Suppressor macrophage (primary cell): ENCODE measurements at regions not wholly inside any gene's neighbourhood (a gene's known extent, or its start where the extent isn't known, plus 50 kb on each side); places are given as distances from the start of the nearest gene placed in this dataset.
A peak's percentile ranks its signal among the peaks of the same experiment; 100 is the strongest.

Experiments used
- DNase-seq, 4 experiments: peaks; one replicate each; pipeline ENCODE4 v3.0.0-alpha.2; 2020 to 2022

GRCh38 chr1:29470788-29471119 lies 234.4 kb downstream of the PTPRU start:
- DNase-seq, result no peak

- DNase-seq, result no peak
Measured at GRCh38 chr1:29470087-29470787, 233.9 kb downstream of the PTPRU start.

GRCh38 chr1:29469457-29469856 lies 233.1 kb downstream of the PTPRU start:
- no peak for DNase-seq

GRCh38 chr1:29467989-29468900 lies 231.9 kb downstream of the PTPRU start:
- DNase-seq, result no peak

- no peak for DNase-seq
Measured at GRCh38 chr1:29466258-29466657, 229.9 kb downstream of the PTPRU start.

GRCh38 chr1:29465755-29466154 lies 229.4 kb downstream of the PTPRU start:
- DNase-seq, result peak; percentile 5 to 35 (median 10)

- no peak for DNase-seq
Measured at GRCh38 chr1:29462096-29462495, 225.8 kb downstream of the PTPRU start.

GRCh38 chr1:29461115-29461739 lies 224.9 kb downstream of the PTPRU start:
- no peak for DNase-seq

- DNase-seq, result no peak
Measured at GRCh38 chr1:29460694-29461093, 224.4 kb downstream of the PTPRU start.

GRCh38 chr1:29460041-29460610 lies 223.8 kb downstream of the PTPRU start:
- peak in 3 of 4 experiments; percentile 14 to 34 (median 30) for DNase-seq

GRCh38 chr1:29459620-29459945 lies 223.3 kb downstream of the PTPRU start:
- DNase-seq, result no peak

- DNase-seq, result peak in 1 of 4 experiments; percentile 6
Measured at GRCh38 chr1:29458737-29459619, 222.7 kb downstream of the PTPRU start.

- DNase-seq, result no peak
Measured at GRCh38 chr1:29457496-29458368, 221.4 kb downstream of the PTPRU start.

GRCh38 chr1:29456685-29457435 lies 220.5 kb downstream of the PTPRU start:
- DNase-seq, result no peak

- no peak for DNase-seq
Measured at GRCh38 chr1:29455781-29456180, 219.5 kb downstream of the PTPRU start.

GRCh38 chr1:29454616-29455380 lies 218.5 kb downstream of the PTPRU start:
- no peak for DNase-seq

- peak in 3 of 4 experiments; percentile 34 to 49 (median 41) for DNase-seq
Measured at GRCh38 chr1:29453502-29454240, 217.3 kb downstream of the PTPRU start.

- DNase-seq, result no peak
Measured at GRCh38 chr1:29452463-29453230, 216.3 kb downstream of the PTPRU start.
